ENCODE measurements at regions not wholly inside any gene's neighbourhood (a gene's known extent, or its start where the extent isn't known, plus 50 kb on each side); places are given as distances from the start of the nearest gene placed in this dataset.

DNA sequence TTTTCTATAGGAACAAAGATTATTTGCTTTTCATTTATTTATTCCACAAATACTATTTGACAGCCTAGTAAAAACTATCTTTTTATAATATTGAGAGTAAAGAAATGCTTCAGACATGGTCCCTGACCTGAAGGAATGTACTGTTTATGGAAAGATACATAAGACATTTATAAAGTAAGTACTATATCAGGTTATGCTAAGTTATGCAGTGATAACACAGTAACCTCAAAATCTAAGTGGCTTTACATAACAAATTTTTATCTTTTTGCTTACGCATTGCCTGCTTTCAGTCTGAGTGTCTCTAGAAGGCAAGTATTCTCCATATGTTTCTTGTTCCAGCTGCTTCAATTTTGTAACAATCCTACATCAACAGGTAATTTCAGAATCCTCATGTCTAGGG, 694.0 kb downstream of the SQOR start:
- DNase-seq: no peak

GRCh38 chr15:46329876-46330275, 695.0 kb downstream of the SQOR start:
- DNase-seq: no peak

DNA sequence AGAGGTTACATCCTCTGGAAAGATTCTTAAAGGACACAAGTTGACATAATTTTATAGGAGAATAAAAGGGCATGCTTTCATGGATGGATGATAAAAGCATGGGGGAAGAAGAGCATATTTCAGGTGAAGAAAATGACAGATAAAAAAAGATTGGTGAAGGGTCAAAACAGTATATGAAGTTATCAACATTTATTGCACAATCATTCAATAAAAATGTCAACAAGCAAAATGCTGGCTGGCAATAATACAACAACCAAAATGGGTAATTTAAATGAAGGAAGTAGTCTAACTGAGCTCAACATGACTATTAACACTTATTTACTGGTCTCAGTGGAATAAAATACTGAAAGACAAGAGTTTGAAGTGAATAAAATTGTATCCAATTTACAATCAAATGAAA, 696.7 kb downstream of the SQOR start:
- DNase-seq: no peak

DNA sequence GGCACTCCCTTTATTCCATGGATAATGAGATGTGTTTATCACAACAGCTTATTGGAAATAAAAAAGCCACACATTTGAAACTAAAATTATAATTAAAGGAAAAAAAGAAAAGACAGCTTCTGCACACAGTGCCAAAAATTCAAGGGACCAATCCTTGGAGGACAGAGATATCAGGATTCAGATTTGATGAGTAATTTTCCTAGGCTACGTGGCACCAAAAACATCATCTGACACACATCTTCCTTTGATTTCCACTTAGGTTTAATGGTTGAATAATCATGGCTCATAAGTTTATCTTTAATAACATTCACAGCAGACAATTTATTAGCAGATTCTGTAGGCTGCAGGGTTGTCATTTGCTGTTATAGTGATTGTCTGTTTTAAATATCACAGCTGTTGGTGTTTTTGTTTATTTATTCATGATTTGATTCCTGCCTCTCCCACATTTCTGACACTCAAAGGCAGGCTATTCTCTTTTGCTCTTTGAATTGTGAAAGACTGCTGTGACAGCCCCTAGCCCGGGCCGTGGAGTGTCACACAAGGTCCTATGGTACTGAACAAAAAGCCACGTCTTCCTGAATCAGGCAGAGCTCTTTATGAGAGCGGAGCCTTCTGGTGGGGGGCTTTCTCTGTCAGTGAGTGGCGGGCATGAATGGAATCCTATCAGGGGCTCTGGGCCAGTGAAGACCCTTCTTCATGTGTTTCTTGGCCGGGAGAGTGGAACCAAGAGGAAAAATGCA, 708.5 kb downstream of the SQOR start:
- no peak for DNase-seq

- no peak for DNase-seq
Measured at GRCh38 chr15:46344115-46344724, 709.4 kb downstream of the SQOR start.

GRCh38 chr15:46344915-46345314, 710.1 kb downstream of the SQOR start:
- no peak for DNase-seq

DNA sequence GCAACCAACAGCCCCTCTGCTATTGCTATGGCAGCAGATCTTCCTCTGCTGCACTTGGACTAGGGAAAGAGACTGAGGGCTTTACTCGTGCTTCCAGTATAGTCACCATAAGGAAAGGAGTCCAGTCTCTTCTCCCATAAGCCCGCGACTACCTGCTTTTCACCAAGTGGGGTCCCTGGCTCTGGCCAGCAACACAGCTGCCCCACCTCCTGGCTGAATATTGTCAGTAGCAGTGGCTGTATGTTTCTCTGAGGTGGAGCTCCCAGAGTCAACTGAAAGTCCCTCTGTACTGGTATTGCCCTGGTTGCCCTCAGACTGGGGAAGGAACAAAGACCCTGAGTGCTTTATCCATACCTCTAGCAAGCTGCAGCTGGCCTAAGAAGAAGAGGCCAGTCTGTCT, 719.6 kb downstream of the SQOR start:
- DNase-seq: no peak

DNA sequence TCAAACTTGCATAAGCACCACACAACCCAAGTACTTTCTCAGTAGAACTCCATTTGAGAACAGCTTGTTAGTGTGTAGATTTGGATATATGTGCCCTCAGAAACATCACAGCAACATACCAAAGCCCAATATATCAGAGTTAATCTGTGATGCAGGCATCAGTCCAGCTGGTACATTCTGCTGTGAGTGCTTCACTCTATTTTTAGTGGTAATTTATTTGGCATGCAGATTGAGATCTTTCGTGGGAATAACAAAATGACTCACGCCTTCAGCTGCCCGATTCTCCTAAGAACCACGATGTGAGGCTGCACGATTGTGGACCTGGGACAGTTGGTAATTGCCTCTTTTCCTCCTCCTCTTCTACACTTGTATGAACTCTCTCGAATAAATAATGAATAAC, 730.7 kb downstream of the SQOR start:
- no peak for DNase-seq

GRCh38 chr15:46366360-46367007, 731.7 kb downstream of the SQOR start:
- no peak for DNase-seq

DNA sequence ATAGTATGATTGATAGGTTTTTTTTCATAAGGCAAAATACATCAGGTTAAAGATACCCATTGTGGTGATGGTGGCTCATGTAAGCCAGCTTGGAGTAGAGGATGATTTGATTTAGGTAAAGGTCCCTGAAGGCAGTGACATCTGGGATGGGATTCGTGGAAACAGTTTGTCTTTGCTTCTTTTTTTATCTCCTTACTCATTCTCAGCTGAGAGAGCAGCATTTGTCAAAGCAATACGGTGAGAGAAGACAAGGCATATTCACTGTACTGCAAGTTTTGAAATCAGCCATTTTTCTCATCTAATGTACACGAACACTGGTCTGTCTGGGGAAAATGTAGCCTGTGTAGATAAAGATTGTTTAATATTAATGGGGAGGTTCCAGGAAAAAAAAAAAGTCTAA, 749.1 kb downstream of the SQOR start:
- no peak for DNase-seq

GRCh38 chr15:46386356-46386755, 751.5 kb downstream of the SQOR start:
- DNase-seq: no peak

DNA sequence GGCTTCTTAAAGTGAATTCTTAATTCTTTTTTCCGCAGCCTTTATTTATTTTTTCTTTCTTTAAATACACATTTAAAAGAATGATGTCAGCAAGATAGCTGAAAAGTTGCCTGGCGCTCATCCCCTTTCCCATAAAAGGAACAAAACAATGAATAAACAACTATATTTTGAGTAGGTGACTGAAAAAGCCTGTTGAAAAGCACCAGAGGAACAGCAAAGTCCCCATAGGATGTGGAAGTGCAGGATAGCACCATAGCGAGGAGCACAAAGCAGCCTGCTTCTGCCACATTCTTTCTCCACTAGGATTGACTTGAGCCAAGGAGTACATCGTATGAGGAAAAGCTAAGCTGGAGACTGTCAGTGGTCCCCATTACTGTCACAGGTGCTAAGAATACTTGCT, 754.9 kb downstream of the SQOR start:
- DNase-seq: no peak

DNA sequence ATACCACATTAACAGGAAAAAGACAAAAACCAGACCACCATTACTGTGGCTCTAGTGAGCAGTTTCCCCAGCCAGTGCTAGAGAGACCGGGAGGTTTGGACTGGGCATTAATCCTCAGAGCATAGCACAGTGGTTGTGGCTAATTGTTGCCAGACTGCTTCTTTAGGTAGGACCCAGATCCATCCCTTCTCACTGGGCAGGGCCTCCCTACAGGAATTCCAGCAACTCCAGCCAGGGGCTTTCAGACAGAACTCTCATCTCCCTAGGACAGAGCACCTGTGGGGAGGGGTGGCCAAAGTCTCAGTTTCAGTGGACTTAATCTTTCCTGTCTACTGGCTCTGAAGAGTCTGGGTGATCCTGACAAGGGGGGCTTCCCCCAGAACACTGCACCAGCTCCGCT, 759.6 kb downstream of the SQOR start:
- no peak for DNase-seq

GRCh38 chr15:46408312-46408711, 773.5 kb downstream of the SQOR start:
- DNase-seq: no peak

DNA sequence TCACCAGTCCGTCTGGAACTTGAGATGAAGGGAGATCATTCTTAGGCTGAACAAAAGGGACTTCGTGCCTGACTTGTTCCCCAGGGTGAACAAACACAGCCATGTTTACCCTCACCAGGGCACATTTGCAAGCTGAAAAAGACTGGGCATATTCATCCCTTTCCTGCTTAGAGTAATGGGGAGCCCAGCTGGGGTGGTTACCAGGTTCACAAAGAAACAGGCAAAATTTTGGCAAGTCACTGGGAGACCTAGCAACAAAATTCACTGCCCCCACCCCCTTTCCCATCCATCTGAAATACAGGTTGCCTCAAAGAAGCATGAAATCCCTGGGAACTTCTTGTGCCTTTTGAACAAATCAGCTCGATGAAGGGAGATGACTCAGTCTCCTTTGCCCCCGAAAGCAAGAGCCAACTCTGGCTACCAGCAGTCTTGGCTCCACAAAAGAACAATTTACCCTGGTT, 775.0 kb downstream of the SQOR start:
- DNase-seq: no peak

- no peak for DNase-seq
Measured at GRCh38 chr15:46410705-46411104, 775.9 kb downstream of the SQOR start.

DNA sequence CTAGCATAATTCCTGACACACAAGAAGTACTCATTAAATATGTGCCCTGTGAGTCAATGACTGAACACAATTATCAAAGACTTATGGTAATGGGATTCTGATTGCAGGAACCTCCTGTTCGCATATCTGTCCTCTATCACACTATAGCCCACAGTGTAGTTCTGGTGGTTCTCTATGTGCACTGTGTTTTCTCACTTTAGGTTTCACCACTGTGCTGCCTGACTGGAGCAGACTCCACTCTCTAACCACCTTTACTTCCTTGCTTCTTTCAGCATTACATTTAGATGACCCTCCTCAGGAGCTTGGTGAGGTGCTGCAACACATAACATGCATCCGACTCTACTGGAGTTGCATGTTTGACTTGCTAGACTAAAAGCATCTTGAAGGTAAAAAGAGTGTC, 777.1 kb downstream of the SQOR start:
- DNase-seq: no peak

DNA sequence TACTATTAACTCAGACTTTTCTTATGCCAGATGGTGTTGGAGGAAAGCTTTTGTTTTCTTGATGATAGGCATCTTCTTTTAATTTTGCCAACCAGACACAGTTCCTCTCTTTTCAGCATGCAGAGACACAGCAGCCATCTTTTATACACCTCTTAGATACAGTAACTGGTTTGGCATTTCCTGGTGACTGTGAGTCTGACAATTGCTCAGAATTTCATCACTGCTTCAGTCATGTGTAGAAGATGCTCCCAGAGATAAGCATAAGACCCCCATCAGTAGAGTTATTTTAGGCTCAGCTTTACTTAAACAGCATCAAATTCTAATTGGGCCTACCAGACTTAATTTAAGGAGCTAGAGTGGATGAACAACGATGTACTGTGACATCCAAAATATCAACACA, 779.0 kb downstream of the SQOR start:
- DNase-seq: no peak

- no peak for DNase-seq
Measured at GRCh38 chr15:46416544-46416943, 781.7 kb downstream of the SQOR start.

GRCh38 chr15:46420990-46421389, 786.2 kb downstream of the SQOR start:
- DNase-seq: no peak

- no peak for DNase-seq
Measured at GRCh38 chr15:46441294-46442062, 806.6 kb downstream of the SQOR start.

DNA sequence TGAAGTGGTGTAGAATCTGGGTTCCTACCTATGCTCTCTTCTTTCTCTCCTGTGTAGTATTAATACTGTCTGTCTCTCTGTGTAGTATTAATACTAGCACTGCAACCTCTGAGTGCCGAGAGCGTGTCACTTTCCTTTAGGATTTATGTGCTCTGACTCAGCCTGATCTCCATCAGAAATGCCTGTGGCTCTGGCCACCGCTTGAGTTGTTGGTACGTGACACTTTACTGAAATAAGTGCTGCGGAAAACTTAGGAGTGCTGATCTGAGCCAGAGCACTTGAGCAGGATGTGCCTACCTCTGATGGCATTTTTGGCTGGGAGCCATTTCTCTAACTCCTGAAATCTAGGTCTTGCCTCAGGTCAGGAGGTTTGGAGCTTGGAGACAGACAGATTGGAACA, 807.4 kb downstream of the SQOR start:
- no peak for DNase-seq

- DNase-seq: no peak
Measured at GRCh38 chr15:46442901-46443590, 808.2 kb downstream of the SQOR start.
